ENCODE measurements at regions not wholly inside any gene's neighbourhood (a gene's known extent, or its start where the extent isn't known, plus 50 kb on each side); places are given as distances from the start of the nearest gene placed in this dataset.

GRCh38 chr2:20521682-20522189, 74.9 kb downstream of the RHOB start:
- TF ChIP-seq CTCF (conservative IDR thresholded peaks at IDR 0.05; ENCODE audit: low read depth, low read length): no peak
- DNase-seq (ENCODE audit: low read depth): no peak
- H3K4me3 ChIP-seq (ENCODE audit: low read length): no peak overlapping the region

- DNase-seq (ENCODE audit: low read depth): no peak
- no peak for TF ChIP-seq CTCF (conservative IDR thresholded peaks at IDR 0.05; ENCODE audit: low read depth, low read length)
- H3K4me3 ChIP-seq (ENCODE audit: low read length): no peak overlapping the region
These were observed 76.4 kb downstream of the RHOB start for GRCh38 chr2:20523073-20523798.

DNA sequence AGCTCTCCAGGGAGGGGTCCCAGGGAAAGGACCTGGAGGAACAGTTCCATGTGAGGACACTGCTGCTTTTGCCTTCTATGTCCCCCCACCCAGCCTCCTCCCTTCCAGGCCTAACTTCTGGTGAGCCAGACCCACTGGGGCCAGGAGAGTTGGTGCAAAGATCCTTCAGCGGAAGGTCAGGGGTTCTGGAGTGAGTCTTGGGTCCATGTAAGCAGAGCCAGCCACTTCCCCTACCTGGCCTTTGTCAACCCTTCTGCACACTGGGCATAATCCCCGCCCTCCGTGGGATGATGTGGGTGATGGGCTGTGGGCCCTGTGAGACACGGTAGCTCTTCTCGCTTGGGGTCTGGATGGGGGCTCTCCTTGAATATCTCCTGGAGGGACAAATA, 76.9 kb downstream of the RHOB start:
- TF ChIP-seq CTCF (conservative IDR thresholded peaks at IDR 0.05; ENCODE audit: low read depth, low read length): no peak
- no peak overlapping the region for H3K4me3 ChIP-seq (ENCODE audit: low read length)
- DNase-seq (ENCODE audit: low read depth): no peak

DNA sequence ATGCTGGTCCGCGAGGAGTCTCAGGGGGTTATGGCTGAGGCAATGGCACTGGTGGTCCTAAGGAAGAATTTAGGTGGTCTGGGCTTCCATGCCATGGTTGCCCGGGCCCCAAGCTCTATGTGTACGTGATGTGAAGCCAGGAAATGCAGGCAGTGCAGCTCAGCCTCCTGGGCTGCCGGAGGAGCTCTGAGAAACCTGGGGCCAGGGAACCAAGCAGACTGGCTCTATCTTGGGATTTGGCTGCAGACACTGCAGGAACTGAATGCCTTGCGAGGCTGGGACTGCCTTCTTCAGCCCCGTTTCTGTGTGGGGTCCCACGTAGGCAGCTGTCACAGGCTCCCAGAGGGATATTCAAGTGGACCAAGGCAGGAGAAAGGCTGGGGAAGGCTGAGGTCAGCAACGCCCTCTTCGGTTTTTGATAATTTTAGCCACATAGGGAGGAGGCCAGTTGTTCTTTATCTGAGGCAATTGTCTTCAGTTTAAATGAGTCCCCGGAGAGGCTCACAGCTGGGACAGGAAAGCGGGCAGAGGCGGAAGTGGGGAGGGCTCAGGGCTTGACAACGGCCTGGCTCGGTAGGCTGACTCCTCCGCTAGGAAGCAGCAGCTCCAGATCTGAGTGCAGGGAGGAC, 77.7 kb downstream of the RHOB start:
- no peak overlapping the region for H3K4me3 ChIP-seq (ENCODE audit: low read length)
- no peak for DNase-seq (ENCODE audit: low read depth)
- no peak for TF ChIP-seq CTCF (conservative IDR thresholded peaks at IDR 0.05; ENCODE audit: low read depth, low read length)

DNA sequence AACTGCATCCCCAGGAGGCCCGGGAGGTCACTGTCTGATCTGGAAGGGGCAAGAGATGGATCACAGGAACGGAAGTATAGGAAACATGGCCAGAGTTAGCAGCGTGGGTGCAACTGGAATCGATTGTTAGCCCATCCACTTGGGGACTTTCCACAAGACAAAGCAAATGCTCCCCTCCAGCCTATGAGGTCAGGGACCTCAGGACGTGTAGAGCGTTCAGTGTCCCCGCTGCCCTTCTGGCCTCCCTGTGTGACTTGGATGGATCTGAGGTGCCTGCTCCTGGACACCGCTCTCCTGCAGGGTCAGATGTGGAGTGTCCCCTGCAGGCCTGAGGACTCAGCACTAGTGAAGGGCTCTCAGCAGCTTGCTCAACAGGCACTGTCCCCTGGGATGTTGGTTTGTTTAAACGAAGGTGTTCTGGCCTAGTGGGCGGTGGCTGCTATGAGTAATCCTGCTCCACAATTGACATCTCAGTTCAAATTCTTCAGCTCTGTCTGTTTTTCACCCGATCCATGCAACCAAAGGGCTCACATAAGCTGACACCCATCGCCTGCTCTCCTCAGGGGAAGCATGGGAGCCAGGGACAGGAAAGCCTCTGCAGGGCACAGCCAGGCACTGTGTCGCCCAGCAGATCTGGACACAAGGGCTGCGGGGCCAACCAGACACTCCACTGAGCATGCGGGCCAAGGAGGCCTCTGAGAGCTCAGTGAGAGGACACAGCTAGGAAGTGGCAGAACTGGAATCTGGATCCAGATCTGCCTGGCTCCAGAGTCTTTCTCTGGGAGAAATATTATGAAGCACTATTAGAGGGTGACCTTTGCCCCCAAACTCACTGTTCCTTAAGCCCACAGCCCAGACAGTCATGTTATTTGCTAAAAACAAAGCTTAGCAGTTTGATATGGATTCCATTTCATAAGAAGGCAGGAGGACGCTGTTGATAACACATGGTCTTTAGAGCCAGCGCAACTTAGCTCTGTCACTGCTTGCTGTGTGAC, 78.5 kb downstream of the RHOB start:
- TF ChIP-seq CTCF (conservative IDR thresholded peaks at IDR 0.05; ENCODE audit: low read depth, low read length): no peak
- DNase-seq (ENCODE audit: low read depth): no peak

DNA sequence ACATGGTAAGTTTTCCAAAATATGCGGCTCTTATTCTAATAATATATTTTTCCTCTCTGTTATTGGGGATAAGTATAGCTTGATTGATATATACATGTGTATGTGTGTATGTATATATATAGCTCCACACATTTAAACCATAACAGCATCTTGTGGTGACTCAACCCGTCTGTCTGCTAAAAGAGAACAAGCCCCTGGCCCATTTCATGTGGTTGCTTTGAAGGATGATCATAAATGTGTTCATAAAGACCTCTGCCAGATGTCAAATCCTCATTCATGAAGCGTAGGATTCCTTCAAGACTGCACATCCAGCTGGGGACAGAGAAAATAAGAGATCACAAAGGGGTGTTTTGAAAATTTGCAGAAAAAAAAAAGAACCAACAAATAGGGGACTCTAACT, 79.3 kb downstream of the RHOB start:
- no peak overlapping the region for H3K4me3 ChIP-seq (ENCODE audit: low read length)
- DNase-seq (ENCODE audit: low read depth): no peak
- no peak for TF ChIP-seq CTCF (conservative IDR thresholded peaks at IDR 0.05; ENCODE audit: low read depth, low read length)

More for the DNA sequence above, 78.5 kb downstream of the RHOB start:
- H3K4me3 ChIP-seq (ENCODE audit: low read length): no peak overlapping the region
